Nucleus accumbens (tissue), 56 donors: ENCODE measurements at regions not wholly inside any gene's neighbourhood (a gene's known extent, or its start where the extent isn't known, plus 50 kb on each side); places are given as distances from the start of the nearest gene placed in this dataset.

ENCODE experiments used
- DNase-seq, 56 donors: peaks; one replicate each; lab custom pipeline; 2025; lab: John Stamatoyannopoulos, UW

DNA sequence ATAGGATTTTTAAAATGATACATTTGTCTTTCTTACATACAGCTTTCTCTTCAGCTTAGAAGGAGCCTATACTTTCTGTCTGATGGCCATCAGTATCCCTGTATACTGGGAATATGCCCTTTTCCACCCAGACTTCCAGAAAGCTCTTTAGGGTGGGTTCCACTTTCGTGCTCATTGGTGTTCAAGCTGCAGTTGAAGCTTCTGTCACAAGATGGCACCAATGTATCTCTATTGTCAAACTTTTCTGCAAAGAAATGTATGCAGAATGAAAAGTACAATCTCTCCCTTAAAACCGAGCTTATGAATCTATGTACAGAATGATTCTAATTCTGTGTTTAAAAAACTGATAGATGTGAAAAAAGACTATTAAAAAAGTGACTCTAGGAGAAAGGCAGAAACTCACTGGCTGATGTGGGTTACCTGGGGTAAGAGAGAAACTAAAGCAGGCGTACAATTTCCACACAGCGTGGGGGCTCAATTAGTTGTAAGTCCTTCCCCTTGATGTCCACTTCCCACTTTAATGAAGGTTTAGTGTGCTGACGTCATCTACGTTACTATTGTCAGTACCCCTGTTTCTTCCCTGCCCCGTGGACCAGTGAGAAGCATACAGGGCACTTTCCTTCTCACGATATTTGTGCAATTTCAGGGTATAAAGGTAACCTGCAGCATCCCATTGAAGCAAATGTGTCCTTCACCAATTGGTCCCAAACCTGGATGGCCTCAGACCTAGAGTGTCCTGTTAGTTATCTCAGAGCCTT, 57.3 kb upstream of the TCEAL2 start:
- peak in 9 of 56 donors; percentile 0 to 22 (median 1) for DNase-seq

DNA sequence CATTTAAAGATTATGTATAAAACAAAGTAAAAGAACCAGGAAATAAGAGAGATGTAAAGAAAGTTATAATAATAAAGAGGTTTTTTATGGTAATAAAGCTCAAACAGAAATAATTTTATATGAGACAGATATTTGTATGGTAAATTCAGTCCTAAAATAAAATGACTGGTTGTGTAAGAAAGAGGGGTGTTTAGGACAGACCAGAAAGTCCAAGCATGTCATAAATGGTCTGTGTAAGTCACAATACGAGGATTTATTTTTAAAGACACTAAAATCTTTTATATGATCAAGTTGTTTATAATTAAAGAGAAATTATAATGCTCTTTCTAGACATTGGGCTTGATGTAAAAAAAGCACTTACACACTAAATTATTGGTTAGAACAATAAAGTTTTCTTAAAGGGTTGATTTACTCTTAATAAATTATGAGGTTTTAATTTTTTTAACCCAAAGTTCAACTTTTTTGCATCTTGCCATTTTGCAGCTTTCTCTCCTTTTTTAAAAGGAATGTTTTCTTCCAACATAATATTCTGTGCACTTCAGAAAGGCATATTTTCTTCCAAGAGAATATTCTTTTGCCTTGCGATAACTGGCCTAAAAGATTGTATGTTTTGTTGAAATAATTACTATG, 61.9 kb upstream of the TCEAL2 start:
- no peak for DNase-seq

DNA sequence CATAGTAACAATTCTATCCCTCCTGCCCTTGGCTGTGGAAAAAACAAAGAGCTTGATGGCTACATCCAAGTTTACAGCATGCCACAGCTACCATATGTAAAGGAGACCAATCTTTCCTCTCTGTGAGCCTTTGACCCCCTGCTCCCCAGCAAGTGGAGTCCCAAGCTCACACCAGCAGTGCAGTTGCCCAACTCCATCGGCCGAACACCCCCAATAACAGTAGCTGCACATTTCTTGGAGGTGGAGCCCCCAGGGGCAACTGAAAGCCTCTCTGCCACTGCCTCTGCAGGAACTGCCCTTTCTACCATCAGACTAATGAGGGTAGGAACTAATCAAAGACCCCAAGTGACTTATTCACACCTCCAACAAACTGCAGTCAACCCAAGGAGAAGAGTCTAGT, 81.0 kb upstream of the TCEAL2 start:
- no peak for DNase-seq

DNA sequence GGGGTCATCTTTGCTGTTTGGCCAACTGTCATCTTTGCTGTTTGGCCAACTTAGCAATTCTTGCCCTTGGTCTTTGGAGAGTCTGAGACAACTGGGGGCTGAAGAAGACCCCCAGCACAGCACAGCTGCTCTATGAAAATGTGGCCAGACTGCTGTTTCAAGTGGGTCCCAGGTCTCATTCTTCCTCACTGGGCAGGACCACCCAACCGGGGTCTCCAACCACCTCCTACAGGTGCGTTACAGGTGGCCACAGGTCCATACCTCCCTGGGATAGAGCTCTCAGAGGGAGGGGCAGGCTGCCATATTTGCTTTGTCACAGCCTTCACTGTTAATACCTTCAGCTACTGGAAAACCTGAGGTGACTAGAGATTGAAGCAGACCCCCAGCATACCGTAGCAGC, 82.1 kb upstream of the TCEAL2 start:
- DNase-seq, result no peak

DNA sequence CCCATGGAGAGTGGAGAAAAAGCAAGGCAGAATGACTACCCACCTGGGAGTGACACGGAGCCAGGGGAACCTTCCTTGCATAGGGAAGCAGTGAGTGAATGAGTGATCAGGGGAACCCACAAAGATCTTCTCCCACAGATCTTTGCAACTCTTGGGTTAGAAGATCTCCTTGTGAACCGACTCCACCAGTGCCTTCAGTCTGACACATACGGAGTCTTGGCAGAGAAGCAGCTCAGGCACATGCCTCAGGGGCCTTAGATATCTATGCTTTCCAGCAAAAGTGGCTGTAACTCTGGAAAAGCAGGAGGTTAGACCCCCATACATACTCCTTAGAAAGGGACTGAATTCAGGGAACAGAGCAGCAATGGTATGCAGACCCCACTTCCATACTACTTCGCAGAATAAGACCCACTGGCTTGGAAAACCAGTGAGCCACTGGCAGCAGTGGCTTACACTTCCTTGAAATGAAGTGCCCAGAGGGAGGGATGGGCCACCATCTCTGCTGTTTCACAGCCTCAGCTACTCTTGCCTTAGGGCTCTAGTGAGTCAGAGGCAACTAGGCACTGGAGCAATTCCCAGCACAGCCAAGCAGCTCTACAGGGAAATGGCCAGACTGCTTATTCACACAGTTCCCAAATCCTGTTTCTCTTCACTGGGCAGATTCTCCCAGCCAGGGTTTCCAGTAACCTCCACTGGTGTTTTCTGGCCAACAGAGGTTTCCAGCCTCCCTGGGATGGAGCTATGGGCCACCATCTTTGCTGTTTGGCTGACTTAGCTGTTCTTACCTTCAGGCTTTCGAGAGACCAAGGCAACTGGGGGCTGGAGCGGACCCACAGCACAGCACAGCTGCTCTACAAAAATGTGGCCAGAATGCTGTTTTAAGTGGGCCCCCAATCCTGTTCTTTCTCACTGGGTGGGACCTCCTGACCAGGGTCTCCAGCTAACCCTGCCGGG, 82.8 kb upstream of the TCEAL2 start:
- no peak for DNase-seq

DNA sequence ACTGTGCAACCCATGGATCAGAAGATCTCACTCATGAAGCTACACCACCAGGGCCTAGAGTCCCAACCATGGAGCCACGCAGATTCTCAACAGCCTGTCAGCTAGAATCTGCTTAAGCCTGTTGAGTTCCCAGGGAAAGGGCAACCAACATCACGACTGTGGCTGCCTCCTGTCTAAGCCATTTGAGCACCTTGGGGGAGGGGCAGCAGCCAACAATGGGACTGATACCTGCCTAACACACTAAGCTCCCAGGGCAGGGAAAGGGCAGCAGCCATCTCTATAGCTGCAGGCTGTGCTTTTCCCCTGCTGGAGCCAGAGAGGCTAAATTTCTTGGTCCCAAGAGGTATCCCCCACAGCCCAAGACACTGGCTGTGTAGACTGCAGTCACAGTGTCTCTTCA, 96.5 kb upstream of the TCEAL2 start:
- DNase-seq, result no peak

DNA sequence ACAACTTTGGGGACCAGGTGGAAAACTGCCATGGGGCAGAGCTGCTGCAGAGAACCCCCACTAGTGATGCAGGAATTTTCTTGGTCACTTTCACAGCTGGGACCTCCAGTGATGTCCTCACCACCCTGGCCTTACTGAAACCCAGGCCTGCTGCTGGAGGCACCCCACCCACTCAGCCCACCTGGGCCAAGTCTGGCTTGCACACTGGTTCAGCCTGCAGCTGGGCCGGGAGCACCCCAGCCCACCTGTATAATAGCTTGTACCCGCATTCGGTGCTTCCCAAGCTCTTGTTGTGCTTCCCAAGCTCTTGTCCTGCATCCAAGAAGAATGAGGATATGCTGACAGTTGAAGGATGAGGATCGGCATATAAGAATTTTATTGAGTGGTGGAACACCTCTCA, 86.4 kb upstream of the ZMAT1 start:
- no peak for DNase-seq

DNA sequence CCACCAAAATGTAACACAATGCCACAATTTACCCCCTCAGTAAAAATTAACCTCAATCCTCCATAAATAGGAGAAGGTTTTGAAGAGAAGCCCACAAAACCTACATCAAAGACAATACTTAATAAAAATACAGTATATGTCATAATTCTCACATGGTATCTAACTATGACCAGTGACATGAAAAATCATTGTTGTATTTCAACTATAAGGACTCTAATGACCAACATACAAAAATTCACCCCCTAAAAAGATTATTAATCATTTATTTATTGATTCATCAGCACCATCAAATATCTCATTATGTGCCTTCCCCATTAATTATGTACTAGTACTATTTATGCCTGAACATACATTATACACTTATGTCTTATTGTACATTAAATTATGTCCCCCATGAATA, 77.1 kb upstream of the ZMAT1 start:
- no peak for DNase-seq

DNA sequence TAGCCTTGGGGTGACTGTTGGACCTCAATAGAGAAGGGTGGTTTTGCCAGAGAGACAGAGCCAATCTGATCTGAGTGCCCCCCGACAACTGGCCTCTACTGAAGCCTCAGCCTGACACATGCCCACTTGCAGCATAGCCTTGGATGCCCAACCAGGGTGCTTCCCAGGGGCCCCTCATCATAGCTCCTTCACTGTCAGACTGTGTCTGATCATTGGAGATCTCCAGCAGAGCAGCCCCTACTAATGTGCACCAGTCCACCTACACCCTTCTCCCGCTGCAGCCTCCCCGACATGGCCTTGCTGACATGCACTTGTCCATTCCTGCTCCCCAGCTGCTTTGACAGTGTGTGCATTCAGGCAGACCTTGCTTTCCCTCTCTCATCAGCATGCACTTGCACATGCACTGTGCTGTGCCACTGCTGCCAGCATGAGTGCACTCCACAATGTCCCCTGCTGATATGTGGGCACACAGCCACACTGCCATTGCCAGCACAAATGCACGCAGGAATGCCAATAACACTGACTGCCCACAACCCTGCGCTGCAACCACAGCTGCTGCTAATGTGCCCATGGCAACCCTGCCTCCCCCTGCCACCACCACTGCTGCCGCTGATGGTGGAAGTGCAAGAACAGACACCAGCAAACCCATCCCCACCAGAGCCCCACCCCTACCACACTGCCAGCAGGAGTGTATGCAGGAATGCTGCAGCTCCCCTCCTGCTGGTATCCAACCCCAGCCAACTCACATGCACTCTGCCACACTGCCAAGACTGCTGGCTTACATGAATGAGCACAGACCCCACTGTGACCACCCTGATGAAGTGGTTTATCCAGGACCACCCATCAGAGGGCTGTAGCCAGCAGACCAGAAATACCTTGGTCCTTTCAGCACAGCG, 68.1 kb upstream of the ZMAT1 start:
- no peak for DNase-seq

DNA sequence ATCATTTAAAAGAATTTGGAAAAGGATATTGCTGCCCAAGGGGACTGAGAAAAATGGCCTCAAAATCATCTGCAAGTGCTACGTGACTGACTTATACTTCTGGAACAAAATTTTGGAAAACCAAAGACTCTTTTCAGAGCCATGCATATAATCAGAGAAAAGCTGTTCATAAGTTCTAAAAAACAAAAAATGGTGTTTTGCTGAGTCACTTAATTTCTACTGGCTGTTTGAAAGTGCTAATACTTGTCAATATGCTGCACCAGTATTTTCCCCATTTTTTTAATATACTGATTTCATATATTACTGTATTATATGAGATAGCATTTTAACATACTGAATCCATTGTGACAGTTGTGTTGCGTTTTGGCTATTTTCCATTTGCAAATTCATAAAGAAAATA, 61.5 kb upstream of the ZMAT1 start:
- DNase-seq, result no peak

DNA sequence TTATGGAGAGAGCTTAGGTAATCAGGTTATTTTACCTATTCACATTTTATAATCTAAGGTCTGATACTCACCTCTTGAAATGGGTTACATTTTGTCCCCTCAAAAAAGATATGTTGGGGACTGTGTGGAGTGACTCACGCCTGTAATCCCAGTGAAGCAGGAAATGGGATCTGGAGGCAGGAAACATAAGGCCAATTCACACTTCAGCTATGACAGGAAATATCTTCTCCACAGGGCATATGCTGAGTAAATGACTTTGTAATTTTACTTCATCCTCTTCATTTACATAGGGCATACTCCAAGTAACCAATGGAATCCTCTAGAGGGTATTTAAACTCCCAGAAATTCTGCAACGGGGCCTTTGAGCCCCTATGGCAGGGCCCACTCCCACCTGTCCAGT, 54.8 kb upstream of the ZMAT1 start:
- DNase-seq, result no peak
